GM12873 (cell line): ENCODE measurements at regions not wholly inside any gene's neighbourhood (a gene's known extent, or its start where the extent isn't known, plus 50 kb on each side); places are given as distances from the start of the nearest gene placed in this dataset.

Experiments
- CTCF ChIP-seq: IDR thresholded peaks from 2 replicates; pipeline ENCODE4 v1.5.1; 2012; ENCODE audit warnings: low read depth, mild to moderate bottlenecking, moderate library complexity, low read length, control low read depth; ENCODE audit not compliant: insufficient read depth; ENCODE audit errors: missing control alignments

DNA sequence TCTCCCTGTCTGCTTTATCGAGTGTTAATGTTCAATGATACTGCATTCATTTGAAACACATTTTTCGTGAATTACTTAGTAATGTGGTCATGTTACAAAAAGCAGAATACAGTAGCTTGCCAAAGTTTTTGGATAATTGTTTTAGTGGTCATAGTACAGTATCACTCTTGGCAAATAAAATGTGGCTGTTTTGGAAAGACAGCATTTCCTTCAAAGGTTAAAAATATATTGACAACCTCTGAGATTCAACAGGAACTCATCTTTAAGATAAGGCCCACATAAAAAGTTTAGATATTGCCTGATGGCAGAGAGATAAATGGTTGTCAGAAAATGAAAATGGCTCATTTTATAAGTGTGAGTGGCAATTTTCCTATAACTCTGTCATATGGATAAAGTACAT is 297.7 kb upstream of the MAN1A1 start:
- no peak for TF ChIP-seq CTCF

DNA sequence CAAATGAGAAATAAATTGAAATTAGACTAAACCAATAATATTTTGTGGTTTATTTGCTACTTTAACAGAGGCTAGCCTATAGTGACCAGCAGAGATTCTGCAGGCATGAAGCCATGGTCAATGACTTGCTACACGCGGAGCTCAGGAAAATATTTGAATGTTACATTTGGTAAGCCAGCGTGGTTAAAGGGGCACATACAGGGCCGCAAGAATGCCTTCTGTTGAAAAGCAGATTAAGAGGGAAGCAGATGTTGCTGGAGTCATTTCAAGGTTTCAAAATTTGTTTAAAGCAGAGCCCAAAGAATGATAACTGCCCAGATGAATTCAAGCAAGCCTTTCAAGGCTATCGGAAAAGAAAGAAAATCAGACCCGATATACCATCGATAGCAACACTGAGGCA is 294.3 kb upstream of the MAN1A1 start:
- no peak for TF ChIP-seq CTCF

DNA sequence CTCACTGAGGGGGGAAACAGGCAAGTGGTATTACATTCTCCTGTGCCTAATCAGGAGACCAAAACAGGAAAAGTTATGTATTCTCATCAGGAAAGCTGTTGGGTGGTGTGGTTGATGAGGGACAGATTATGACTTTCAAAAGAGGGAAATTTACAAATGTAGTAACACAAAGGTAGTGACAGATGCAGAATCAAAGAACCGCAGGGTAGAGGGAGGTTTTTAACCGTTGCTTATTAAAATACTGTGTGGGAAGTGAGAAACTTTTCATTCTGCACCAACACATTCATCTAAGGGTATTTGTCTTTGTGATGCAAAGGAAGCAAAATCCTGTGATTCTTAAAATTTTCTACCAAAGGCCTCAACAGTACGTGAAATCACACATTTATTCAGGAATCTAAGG is 288.2 kb upstream of the MAN1A1 start:
- no peak for TF ChIP-seq CTCF

- no peak for TF ChIP-seq CTCF
Measured at GRCh38 chr6:119636060-119636459, 286.5 kb upstream of the MAN1A1 start.

DNA sequence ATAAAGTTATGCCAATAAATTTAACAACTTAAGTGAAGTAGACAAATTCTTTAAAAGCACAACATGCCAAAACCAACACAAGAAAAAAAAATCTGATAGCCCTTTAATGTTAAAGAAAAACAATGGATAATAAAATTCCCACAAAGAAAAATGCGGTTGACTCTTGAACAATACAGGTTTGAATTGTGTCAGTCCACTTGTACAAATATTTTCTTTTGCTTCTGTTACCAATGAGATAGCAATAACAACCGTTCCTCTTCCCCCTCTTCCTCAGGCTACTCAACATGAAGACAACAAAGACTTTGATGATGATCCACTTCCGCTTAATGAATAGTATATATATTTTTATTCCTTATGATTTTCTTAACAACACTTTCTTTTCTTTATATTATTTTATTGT is 283.9 kb upstream of the MAN1A1 start:
- no peak for TF ChIP-seq CTCF

DNA sequence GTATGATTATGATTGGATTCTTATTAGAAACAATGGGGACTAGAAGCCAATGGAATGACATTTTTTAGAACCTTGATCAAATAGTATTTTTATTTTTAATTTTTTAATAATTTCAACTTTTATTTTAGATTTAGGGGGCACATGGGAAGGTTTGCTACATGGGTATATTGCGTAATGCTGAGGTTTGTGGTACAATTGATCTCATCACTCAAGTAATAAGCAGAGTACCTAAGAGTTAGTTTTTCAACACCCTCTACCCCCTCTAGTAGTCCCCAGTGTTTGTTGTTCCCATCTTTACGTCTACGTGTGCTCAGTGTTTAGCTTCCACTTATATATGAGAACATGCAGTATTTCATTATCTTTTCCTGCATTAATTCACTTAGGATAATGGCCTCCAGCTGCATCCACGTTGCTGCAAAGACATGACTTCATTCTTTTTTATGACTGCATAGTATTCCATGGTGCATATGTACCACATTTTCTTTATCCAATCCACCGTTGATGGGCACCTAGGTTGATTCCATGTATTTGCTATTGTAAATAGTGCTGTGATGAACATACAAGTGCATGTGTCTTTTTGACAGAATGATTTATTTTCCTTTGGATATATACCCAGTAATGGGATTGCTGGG is 281.1 kb upstream of the MAN1A1 start:
- TF ChIP-seq CTCF = no peak

- TF ChIP-seq CTCF = no peak
Measured at GRCh38 chr6:119628691-119629594, 279.4 kb upstream of the MAN1A1 start.
